Stimulated activated CD8-positive, alpha-beta memory T cell treated with anti-CD3 and anti-CD28 coated beads, Interleukin-4, amount 100 ng/mL, for 1 hour (primary cell): ENCODE measurements at regions not wholly inside any gene's neighbourhood (a gene's known extent, or its start where the extent isn't known, plus 50 kb on each side); places are given as distances from the start of the nearest gene placed in this dataset.
"Not testable (repeated sequence)": the region's sequence is repeated elsewhere in the genome, so short reads cannot be mapped to it uniquely, and the experiment has no call there.

ENCODE experiments used
- DNase-seq, 2 donors: peaks; one replicate each; pipeline ENCODE4 v3.0.0-alpha.2; 2020; ENCODE audit warnings: low read depth in 2 of 2, low spot score in 1 of 2

DNA sequence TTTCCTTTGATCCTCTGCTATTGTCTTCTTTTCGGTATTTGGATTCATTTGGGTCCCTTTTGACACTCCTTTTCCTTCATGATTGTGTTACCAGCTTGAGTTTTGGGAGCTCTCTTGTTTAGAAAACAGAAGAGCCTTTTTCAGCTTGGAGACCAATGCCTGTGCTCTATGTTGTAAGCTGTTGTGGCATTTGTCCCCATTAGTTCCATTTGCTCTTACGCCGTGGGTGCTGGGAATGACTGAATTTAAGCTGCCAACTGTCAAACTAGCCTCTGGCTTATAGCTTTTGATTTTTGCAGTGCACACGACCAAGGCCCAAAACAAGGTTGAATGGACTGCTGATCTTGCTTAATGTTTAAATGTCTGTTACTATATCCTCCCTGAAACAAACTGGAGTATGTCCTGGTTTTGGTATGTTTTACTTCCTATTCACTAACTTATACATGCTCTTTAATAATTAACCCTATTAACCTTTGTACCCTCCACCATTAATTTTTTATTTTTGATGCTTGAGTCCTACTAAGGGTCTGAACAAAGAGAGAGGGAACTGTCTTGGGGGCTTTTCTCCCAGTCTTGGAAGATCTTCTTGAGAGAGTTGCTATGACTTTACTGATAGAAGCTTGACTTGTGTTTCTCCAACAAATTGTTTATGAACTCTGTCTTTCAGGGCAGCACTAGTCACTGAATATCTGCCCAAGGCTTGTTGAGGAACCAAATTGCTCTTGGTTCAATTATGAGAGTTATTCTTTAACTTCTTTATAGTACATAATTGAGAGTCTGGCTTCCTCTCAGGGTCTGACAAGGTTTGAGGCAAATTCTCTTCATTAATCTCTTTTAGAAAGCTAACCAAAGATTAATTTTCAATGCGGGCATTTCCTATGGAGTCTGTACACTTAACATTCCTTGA is 100.3 kb upstream of the SIRPG start:
- DNase-seq: no peak

DNA sequence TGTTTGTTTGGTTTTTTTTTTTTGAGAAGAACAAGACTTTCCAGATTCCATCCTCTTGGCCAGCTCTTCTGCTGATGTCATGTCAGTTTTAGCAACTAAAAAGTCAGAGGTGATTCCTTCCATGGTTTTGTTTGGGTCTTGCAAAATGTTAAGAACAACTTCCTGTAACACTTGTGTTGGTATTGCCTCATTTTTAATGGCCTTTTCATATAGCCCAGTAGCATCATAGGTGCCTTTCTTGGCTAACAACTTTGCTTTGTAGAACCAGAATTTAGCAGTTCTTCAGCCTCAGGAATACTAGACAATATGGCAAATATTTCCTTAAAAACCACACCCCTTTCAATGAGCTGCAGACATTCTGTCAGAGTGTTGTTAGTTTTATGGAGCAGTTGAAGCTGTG is 99.5 kb upstream of the SIRPG start:
- no peak for DNase-seq

- no peak for DNase-seq
Observed at GRCh38 chr20:1754749-1755148, 97.2 kb upstream of the SIRPG start.

- no peak for DNase-seq
Observed at GRCh38 chr20:1754306-1754705, 96.7 kb upstream of the SIRPG start.

GRCh38 chr20:1752045-1752444 is 94.5 kb upstream of the SIRPG start:
- DNase-seq: no peak

DNA sequence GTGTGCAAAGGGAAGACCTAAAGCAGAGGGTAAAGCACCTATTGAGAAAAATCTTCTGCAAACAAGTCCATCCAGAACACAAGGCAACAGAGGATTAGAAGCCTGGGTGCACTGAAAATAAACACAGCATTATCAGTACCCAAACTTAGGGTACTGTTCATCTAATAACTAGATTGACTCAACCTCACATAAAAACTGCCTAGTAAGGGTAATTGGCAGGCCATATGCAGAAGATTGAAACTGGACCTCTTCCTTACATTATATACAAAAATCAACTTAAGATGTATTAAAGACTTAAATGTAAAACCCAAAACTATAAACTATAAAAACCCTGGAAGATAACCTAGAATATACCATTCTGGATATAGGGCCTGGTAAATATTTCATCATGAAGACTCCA is 91.2 kb upstream of the SIRPG start:
- no peak for DNase-seq

GRCh38 chr20:1747953-1748577 is 90.5 kb upstream of the SIRPG start:
- DNase-seq: no peak

GRCh38 chr20:1742049-1742434 is 84.5 kb upstream of the SIRPG start:
- DNase-seq: not testable (repeated sequence)

- DNase-seq: no peak
Observed at GRCh38 chr20:1741309-1742048, 83.9 kb upstream of the SIRPG start.

- DNase-seq: no peak
Observed at GRCh38 chr20:1737134-1737533, 79.6 kb upstream of the SIRPG start.

GRCh38 chr20:1735417-1736089 is 78.0 kb upstream of the SIRPG start:
- DNase-seq: no peak

DNA sequence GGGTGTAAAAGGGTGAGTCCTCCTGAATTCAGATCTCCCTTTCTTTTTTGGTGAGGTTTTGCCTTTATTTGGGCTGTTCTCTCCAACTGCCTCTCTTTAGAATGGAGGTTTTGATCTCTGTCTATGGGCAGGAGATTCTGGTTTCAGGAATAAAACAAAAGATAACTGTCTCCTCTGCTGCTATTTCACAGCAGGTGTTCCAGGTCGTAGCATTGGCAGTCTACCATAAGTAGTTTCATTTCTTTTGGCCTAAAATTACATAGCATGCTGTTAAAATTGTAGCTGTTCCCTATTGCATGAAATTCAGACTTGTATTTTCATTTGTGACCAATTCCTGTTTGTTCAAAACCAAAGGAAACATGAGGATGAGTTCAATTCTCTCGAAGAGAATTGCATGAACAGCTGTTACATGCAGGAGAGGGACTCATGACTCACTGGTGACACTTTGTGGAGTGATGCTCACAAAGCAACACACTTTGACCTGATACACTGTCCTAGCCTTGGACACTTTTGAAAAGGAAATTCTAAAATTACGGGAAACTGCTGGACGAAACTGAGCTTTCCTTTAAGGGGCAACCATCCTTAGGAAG is 76.8 kb upstream of the SIRPG start:
- no peak for DNase-seq

DNA sequence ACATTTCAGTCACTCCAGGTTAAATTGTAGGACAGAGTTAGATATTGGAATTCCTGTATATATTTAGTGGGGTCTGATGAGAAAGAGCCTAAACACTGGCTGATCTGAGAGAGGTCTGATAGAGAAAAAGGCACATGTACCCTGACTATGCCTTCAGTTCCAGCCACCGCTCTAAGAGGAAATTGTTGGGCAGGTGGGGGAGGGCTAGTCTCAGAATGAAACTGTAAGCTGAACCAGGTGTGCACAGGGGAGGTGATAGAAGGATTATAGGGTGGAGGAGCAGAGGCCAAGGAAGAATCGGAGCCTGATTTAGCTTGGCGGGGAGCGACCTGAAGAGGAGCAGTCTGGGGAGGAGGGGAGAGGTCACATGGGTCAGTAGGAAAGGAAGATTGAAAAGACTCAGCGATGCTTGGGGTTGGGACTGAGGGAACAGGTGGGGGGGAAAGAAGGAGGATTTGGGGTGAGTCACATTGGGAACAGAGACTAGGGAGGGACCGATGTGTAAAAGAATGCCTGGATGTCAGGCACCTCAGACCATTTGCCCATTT is 74.3 kb upstream of the SIRPG start:
- not testable (repeated sequence) for DNase-seq

- not testable (repeated sequence) for DNase-seq
Observed at GRCh38 chr20:1730981-1731711, 73.6 kb upstream of the SIRPG start.

GRCh38 chr20:1727303-1727702 is 69.7 kb upstream of the SIRPG start:
- DNase-seq: not testable (repeated sequence)

DNA sequence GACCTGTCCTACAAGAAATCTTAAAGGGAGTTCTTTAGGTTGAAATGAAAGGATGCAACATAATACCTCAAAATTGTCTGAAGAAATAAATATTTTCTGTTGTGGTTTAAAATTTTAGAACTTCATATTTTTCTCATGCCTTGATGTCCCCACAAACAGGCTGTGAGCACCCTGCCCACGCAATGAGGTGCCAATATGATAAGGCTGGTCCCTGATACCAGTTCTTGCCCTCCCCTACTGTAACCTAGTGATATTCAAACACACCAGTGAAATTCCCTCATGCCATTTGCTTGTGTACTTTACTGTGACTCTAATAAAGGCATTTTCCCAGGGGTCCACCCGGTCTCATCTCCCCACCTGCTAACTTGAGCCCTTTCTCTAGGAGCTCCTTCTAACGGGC is 67.3 kb upstream of the SIRPG start:
- no peak for DNase-seq

GRCh38 chr20:1722513-1723050 is 65.0 kb upstream of the SIRPG start:
- DNase-seq: no peak

- DNase-seq: no peak
Observed at GRCh38 chr20:1721687-1722512, 64.3 kb upstream of the SIRPG start.
